Progenitor cell of endocrine pancreas (in vitro differentiated cells): ENCODE measurements at regions not wholly inside any gene's neighbourhood (a gene's known extent, or its start where the extent isn't known, plus 50 kb on each side); places are given as distances from the start of the nearest gene placed in this dataset.
A peak's percentile ranks its signal among the peaks of the same experiment; 100 is the strongest.

Experiments
- DNase-seq: peaks from one replicate; pipeline ENCODE4 v3.0.0; 2021; ENCODE audit warnings: low spot score; ENCODE audit not compliant: unreplicated experiment
- H3K27ac Mint-ChIP-seq: 2 replicates; pipeline ENCODE4 v1.8.0; 2021; ENCODE audit warnings: mild to moderate bottlenecking, moderate library complexity, mixed read lengths
- H3K27me3 Mint-ChIP-seq: 2 replicates; pipeline ENCODE4 v1.8.0; 2021; ENCODE audit warnings: mixed read lengths
- H3K36me3 Mint-ChIP-seq: 2 replicates; pipeline ENCODE4 v1.8.0; 2022; ENCODE audit warnings: mixed read lengths; ENCODE audit not compliant: insufficient read depth
- H3K4me1 Mint-ChIP-seq: 2 replicates; pipeline ENCODE4 v1.8.0; 2021; ENCODE audit warnings: low read depth, mixed read lengths
- H3K4me3 Mint-ChIP-seq: 2 replicates; pipeline ENCODE4 v1.8.0; 2021; ENCODE audit warnings: low read depth, mild to moderate bottlenecking, moderate library complexity, mixed read lengths
- H3K9me3 Mint-ChIP-seq: 2 replicates; pipeline ENCODE4 v1.8.0; 2021; ENCODE audit warnings: low read depth, mixed read lengths
- TF ChIP-seq, protein P1 (sequence below): fragments of 200-600 bp; sonication (generic); IDR thresholded peaks from one replicate; pipeline ENCODE4 v1.5.0; 2021; ENCODE audit warnings: antibody characterized with exemption, mild to moderate bottlenecking; ENCODE audit not compliant: unreplicated experiment

GRCh38 chr6:18062733-18063132 is 59.7 kb downstream of the NHLRC1 start:
- Mint-ChIP-seq H3K4me3 (no peak overlapping the region), H3K27ac (no peak overlapping the region), H3K36me3 (no peaks in the 10 kb centered on the region), H3K4me1 (peaks cover 1% of the 10 kb centered on the region), H3K9me3 (peaks cover 4% of the 10 kb centered on the region), H3K27me3 (peaks cover 16% of the 10 kb centered on the region)
- TF ChIP-seq, protein P1, sequence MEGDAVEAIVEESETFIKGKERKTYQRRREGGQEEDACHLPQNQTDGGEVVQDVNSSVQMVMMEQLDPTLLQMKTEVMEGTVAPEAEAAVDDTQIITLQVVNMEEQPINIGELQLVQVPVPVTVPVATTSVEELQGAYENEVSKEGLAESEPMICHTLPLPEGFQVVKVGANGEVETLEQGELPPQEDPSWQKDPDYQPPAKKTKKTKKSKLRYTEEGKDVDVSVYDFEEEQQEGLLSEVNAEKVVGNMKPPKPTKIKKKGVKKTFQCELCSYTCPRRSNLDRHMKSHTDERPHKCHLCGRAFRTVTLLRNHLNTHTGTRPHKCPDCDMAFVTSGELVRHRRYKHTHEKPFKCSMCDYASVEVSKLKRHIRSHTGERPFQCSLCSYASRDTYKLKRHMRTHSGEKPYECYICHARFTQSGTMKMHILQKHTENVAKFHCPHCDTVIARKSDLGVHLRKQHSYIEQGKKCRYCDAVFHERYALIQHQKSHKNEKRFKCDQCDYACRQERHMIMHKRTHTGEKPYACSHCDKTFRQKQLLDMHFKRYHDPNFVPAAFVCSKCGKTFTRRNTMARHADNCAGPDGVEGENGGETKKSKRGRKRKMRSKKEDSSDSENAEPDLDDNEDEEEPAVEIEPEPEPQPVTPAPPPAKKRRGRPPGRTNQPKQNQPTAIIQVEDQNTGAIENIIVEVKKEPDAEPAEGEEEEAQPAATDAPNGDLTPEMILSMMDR, result no peak
- DNase-seq, result no peak

DNA sequence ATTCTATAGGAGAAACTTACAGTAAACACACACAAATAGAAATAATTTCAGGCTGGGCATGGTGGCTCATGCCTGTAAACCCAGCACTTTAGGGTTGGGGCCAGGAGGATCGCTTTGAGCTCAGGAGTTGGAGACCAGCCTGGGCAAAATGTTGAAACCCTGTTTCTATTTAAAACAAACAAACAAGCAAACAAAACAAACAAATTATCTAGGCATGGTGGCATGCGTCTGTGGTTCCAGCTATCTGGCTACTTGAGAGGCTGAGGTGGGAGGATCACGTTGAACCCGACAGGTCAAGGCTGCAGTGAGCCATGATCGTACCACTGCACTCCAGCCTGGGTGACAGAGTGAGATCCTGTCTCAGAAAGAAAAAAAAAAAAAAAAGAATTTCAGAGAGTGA is 64.0 kb downstream of the NHLRC1 start:
- H3K36me3 Mint-ChIP-seq, result no peaks in the 10 kb centered on the region
- H3K9me3 Mint-ChIP-seq, result peaks cover 4% of the 10 kb centered on the region
- peaks cover 26% of the 10 kb centered on the region for H3K4me1 Mint-ChIP-seq
- H3K27me3 Mint-ChIP-seq, result peaks cover 16% of the 10 kb centered on the region
- H3K4me3 Mint-ChIP-seq, result no peak overlapping the region
- H3K27ac Mint-ChIP-seq, result no peak overlapping the region
- TF ChIP-seq, protein P1, result no peak
- DNase-seq, result no peak

GRCh38 chr6:18055714-18056382 is 66.6 kb downstream of the NHLRC1 start:
- no peaks in the 10 kb centered on the region for H3K36me3 Mint-ChIP-seq
- H3K4me3 Mint-ChIP-seq, result no peak overlapping the region
- peak overlapping the region; percentile 1 for H3K27ac Mint-ChIP-seq

GRCh38 chr6:18055098-18055497 is 67.4 kb downstream of the NHLRC1 start:
- H3K27ac Mint-ChIP-seq, result no peak overlapping the region
- no peak for DNase-seq
- TF ChIP-seq, protein P1, result no peak
- H3K4me1 Mint-ChIP-seq, result peaks cover 34% of the 10 kb centered on the region
- H3K4me3 Mint-ChIP-seq, result no peak overlapping the region
- peaks cover 18% of the 10 kb centered on the region for H3K27me3 Mint-ChIP-seq
- H3K36me3 Mint-ChIP-seq, result no peaks in the 10 kb centered on the region
- no peaks in the 10 kb centered on the region for H3K9me3 Mint-ChIP-seq

More at GRCh38 chr6:18055714-18056382, 66.6 kb downstream of the NHLRC1 start:
- TF ChIP-seq, protein P1, result no peak
- Mint-ChIP-seq H3K4me1 (peaks cover 34% of the 10 kb centered on the region), H3K9me3 (no peaks in the 10 kb centered on the region), H3K27me3 (peaks cover 18% of the 10 kb centered on the region)
- DNase-seq, result no peak

DNA sequence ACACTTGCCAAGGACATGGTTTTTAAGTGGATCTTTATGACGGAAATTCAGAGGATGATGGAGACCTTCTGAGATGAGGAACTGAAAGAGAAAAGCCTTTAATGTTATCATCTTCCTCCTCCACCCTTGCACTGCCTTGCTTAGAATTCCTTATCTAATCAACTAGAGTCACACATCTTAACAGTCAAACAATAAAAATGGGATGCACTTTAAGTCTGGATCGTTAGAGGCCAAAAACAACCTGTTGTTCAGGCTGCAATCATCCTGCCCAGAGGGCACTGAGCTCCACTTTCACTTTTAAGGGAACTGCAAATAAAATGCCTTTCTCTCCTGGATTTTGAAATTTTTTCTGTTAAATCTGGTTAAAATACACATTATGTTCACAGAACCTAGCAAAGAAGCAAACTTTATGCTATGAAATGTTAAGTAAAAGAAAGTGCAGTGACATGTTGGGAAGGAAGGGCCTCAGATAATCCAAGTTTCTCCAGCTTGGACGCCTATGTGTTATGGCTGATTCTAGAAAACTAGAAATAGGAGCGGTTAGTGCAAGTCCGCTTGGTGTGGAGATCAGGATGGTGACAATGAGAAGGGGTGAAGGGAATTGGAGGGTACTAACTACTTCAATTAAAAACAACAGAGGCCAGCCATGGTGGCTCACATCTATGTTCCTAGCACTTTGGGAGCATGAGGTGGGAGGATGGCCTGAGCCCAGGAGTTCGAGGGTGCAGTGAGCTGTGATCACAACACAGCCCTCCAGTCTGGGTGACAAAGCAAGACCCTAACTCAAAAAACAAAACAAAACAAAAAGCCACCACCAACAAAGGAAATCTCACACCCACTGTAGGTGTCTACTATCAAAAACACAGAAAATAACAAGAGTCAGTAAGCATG is 66.4 kb upstream of the KIF13A start:
- Mint-ChIP-seq H3K4me3 (no peak overlapping the region), H3K9me3 (peaks cover 5% of the 10 kb centered on the region), H3K36me3 (no peaks in the 10 kb centered on the region), H3K27ac (no peak overlapping the region), H3K27me3 (peaks cover 13% of the 10 kb centered on the region), H3K4me1 (peaks cover 34% of the 10 kb centered on the region)
- no peak for DNase-seq
- TF ChIP-seq, protein P1, result no peak
